ENCODE measurements at regions not wholly inside any gene's neighbourhood (a gene's known extent, or its start where the extent isn't known, plus 50 kb on each side); places are given as distances from the start of the nearest gene placed in this dataset.

DNA sequence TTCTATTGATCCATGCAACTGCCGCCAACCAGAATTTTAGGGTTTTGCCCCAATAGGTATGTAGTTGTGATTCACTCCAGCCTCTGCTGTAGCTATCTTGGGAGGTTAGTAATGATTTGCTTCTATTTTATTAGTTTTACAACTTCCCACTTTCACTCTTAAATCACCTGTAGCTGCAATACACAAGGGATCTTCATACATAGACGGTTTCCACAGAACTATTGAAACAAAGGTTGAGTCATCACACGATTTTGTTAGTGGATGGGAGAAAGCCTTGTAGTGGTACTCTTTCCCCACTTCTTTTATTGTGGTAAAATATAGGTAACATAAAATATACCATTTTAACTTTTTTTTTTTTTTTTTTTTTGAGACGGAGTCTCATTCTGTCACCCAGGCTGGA is 104.2 kb upstream of the SPRED2 start:
- TF ChIP-seq, protein P1, sequence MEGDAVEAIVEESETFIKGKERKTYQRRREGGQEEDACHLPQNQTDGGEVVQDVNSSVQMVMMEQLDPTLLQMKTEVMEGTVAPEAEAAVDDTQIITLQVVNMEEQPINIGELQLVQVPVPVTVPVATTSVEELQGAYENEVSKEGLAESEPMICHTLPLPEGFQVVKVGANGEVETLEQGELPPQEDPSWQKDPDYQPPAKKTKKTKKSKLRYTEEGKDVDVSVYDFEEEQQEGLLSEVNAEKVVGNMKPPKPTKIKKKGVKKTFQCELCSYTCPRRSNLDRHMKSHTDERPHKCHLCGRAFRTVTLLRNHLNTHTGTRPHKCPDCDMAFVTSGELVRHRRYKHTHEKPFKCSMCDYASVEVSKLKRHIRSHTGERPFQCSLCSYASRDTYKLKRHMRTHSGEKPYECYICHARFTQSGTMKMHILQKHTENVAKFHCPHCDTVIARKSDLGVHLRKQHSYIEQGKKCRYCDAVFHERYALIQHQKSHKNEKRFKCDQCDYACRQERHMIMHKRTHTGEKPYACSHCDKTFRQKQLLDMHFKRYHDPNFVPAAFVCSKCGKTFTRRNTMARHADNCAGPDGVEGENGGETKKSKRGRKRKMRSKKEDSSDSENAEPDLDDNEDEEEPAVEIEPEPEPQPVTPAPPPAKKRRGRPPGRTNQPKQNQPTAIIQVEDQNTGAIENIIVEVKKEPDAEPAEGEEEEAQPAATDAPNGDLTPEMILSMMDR (IDR thresholded peaks at IDR 0.05) = no peak
- TF ChIP-seq EZH2phosphoT487 (IDR thresholded peaks at IDR 0.05; ENCODE audit: borderline replicate concordance, low read depth) (no peak), SMC3 (IDR thresholded peaks at IDR 0.05; ENCODE audit: low read depth, low read length) (no peak)
